Epithelial cell of esophagus (primary cell): ENCODE measurements at regions not wholly inside any gene's neighbourhood (a gene's known extent, or its start where the extent isn't known, plus 50 kb on each side); places are given as distances from the start of the nearest gene placed in this dataset.

Experiments used
- DNase-seq: peaks from one replicate; pipeline ENCODE4 v3.0.0; 2010; ENCODE audit warnings: low read depth
- H3K4me3 ChIP-seq: 2 replicates; pipeline ENCODE4 v1.5.1; 2011; ENCODE audit warnings: mild to moderate bottlenecking, low read length, control low read depth
- CTCF ChIP-seq: IDR thresholded peaks from 2 replicates; pipeline ENCODE4 v1.5.1; 2011; ENCODE audit warnings: low read depth, mild to moderate bottlenecking, low read length, control low read depth, inconsistent platforms; ENCODE audit not compliant: insufficient read depth; ENCODE audit errors: missing control alignments

- H3K4me3 ChIP-seq = no peak overlapping the region
- no peak for TF ChIP-seq CTCF
- no peak for DNase-seq
These were observed 254.1 kb upstream of the IRF2BP2 start for GRCh38 chr1:234864116-234864515.

GRCh38 chr1:234863551-234863971, 253.6 kb upstream of the IRF2BP2 start:
- no peak overlapping the region for H3K4me3 ChIP-seq
- TF ChIP-seq CTCF = no peak

GRCh38 chr1:234862944-234863515, 253.1 kb upstream of the IRF2BP2 start:
- no peak overlapping the region for H3K4me3 ChIP-seq
- no peak for TF ChIP-seq CTCF
- DNase-seq = peak; percentile 41

More at GRCh38 chr1:234863551-234863971, 253.6 kb upstream of the IRF2BP2 start:
- peak; percentile 74 for DNase-seq

- DNase-seq = no peak
- no peak for TF ChIP-seq CTCF
- no peak overlapping the region for H3K4me3 ChIP-seq
These were observed 252.5 kb upstream of the IRF2BP2 start for GRCh38 chr1:234862360-234862943.

GRCh38 chr1:234861761-234862160, 251.8 kb upstream of the IRF2BP2 start:
- no peak for DNase-seq
- H3K4me3 ChIP-seq = no peak overlapping the region

GRCh38 chr1:234861024-234861620, 251.1 kb upstream of the IRF2BP2 start:
- DNase-seq = no peak
- TF ChIP-seq CTCF = no peak
- H3K4me3 ChIP-seq = no peak overlapping the region

More at GRCh38 chr1:234861761-234862160, 251.8 kb upstream of the IRF2BP2 start:
- TF ChIP-seq CTCF = no peak
